Testis (tissue), 2 donors: ENCODE measurements at regions not wholly inside any gene's neighbourhood (a gene's known extent, or its start where the extent isn't known, plus 50 kb on each side); places are given as distances from the start of the nearest gene placed in this dataset.

ENCODE experiments used
- CTCF ChIP-seq, 3 experiments: fragments of 450-650 bp in 2 of 3; fragments of 200-600 bp in 1 of 3; sonication (generic) in 1 of 3; IDR thresholded peaks; one replicate each; pipeline ENCODE4 v1.5.1; 2016 to 2019; ENCODE audit warnings: antibody characterized with exemption in 3 of 3, mild to moderate bottlenecking in 2 of 3, moderate library complexity in 1 of 3
- POLR2A ChIP-seq: fragments of 450-650 bp; IDR thresholded peaks from one replicate; pipeline ENCODE4 v1.6.1; 2017; ENCODE audit warnings: antibody characterized with exemption, mild to moderate bottlenecking, moderate library complexity

- TF ChIP-seq CTCF (IDR thresholded peaks at IDR 0.05) (no peak), POLR2A (no peak)
These were observed 70.6 kb upstream of the ESRRB start for GRCh38 chr14:76305268-76305826.
